H7 (cell line): ENCODE measurements at regions not wholly inside any gene's neighbourhood (a gene's known extent, or its start where the extent isn't known, plus 50 kb on each side); places are given as distances from the start of the nearest gene placed in this dataset.

Source experiments
- DNase-seq: peaks from one replicate; pipeline ENCODE4 v3.0.0; 2012
- H3K27me3 ChIP-seq: 2 replicates; pipeline ENCODE4 v1.6.0; 2011; ENCODE audit warnings: mild to moderate bottlenecking, low read length; ENCODE audit not compliant: control insufficient read depth, insufficient read depth
- H3K36me3 ChIP-seq: replicated peaks from 2 replicates; pipeline ENCODE4 v1.5.1; 2011; ENCODE audit warnings: low read length; ENCODE audit not compliant: control insufficient read depth, insufficient read depth
- H3K4me3 ChIP-seq: 2 replicates; pipeline ENCODE4 v1.5.1; 2011; ENCODE audit warnings: low read depth, mild to moderate bottlenecking, control low read depth, low read length, moderate library complexity; ENCODE audit not compliant: insufficient read depth

GRCh38 chr4:153067376-153067775 is 131.3 kb downstream of the FHDC1 start:
- Histone ChIP-seq H3K4me3 (no peak overlapping the region), H3K36me3 (no peaks in the 10 kb centered on the region), H3K27me3 (no peaks in the 10 kb centered on the region)
- no peak for DNase-seq

- no peak for DNase-seq
- Histone ChIP-seq H3K27me3 (no peaks in the 10 kb centered on the region), H3K4me3 (no peak overlapping the region), H3K36me3 (no peaks in the 10 kb centered on the region)
Measured at GRCh38 chr4:153068751-153069150, 132.6 kb downstream of the FHDC1 start.

GRCh38 chr4:153071958-153072598 is 132.2 kb upstream of the TRIM2 start:
- no peaks in the 10 kb centered on the region for H3K27me3 ChIP-seq
- no peak for DNase-seq
- H3K4me3 ChIP-seq, result no peak overlapping the region
- H3K36me3 ChIP-seq, result no peaks in the 10 kb centered on the region

GRCh38 chr4:153072661-153073060 is 131.6 kb upstream of the TRIM2 start:
- DNase-seq, result no peak
- H3K27me3 ChIP-seq, result no peaks in the 10 kb centered on the region
- H3K4me3 ChIP-seq, result no peak overlapping the region
- H3K36me3 ChIP-seq, result no peaks in the 10 kb centered on the region

GRCh38 chr4:153074486-153074885 is 129.8 kb upstream of the TRIM2 start:
- no peak overlapping the region for H3K4me3 ChIP-seq
- no peaks in the 10 kb centered on the region for H3K36me3 ChIP-seq

GRCh38 chr4:153074936-153075630 is 129.2 kb upstream of the TRIM2 start:
- no peak for DNase-seq

More at GRCh38 chr4:153074486-153074885, 129.8 kb upstream of the TRIM2 start:
- H3K27me3 ChIP-seq, result no peaks in the 10 kb centered on the region
- DNase-seq, result no peak

GRCh38 chr4:153075836-153076518 is 128.3 kb upstream of the TRIM2 start:
- Histone ChIP-seq H3K4me3 (no peak overlapping the region), H3K27me3 (no peaks in the 10 kb centered on the region), H3K36me3 (no peaks in the 10 kb centered on the region)
- no peak for DNase-seq

More at GRCh38 chr4:153074936-153075630, 129.2 kb upstream of the TRIM2 start:
- Histone ChIP-seq H3K4me3 (no peak overlapping the region), H3K27me3 (no peaks in the 10 kb centered on the region), H3K36me3 (no peaks in the 10 kb centered on the region)

GRCh38 chr4:153076861-153077260 is 127.4 kb upstream of the TRIM2 start:
- DNase-seq, result no peak
- Histone ChIP-seq H3K36me3 (no peaks in the 10 kb centered on the region), H3K27me3 (no peaks in the 10 kb centered on the region), H3K4me3 (no peak overlapping the region)

- Histone ChIP-seq H3K27me3 (no peaks in the 10 kb centered on the region), H3K36me3 (no peaks in the 10 kb centered on the region), H3K4me3 (no peak overlapping the region)
- no peak for DNase-seq
Measured at GRCh38 chr4:153079857-153080391, 124.3 kb upstream of the TRIM2 start.

GRCh38 chr4:153081006-153081580 is 123.2 kb upstream of the TRIM2 start:
- Histone ChIP-seq H3K27me3 (no peaks in the 10 kb centered on the region), H3K36me3 (no peaks in the 10 kb centered on the region), H3K4me3 (no peak overlapping the region)
- no peak for DNase-seq

GRCh38 chr4:153081693-153082092 is 122.5 kb upstream of the TRIM2 start:
- H3K27me3 ChIP-seq, result no peaks in the 10 kb centered on the region
- DNase-seq, result no peak
- no peak overlapping the region for H3K4me3 ChIP-seq
- no peaks in the 10 kb centered on the region for H3K36me3 ChIP-seq

GRCh38 chr4:153082322-153083301 is 121.6 kb upstream of the TRIM2 start:
- no peak overlapping the region for H3K4me3 ChIP-seq
- H3K27me3 ChIP-seq, result no peaks in the 10 kb centered on the region
- no peak for DNase-seq
- H3K36me3 ChIP-seq, result no peaks in the 10 kb centered on the region

GRCh38 chr4:153083447-153083947 is 120.7 kb upstream of the TRIM2 start:
- no peak overlapping the region for H3K4me3 ChIP-seq

More at GRCh38 chr4:153083447-153083947, 120.7 kb upstream of the TRIM2 start:
- no peaks in the 10 kb centered on the region for H3K36me3 ChIP-seq
- H3K27me3 ChIP-seq, result no peaks in the 10 kb centered on the region
- peak; percentile 66 for DNase-seq
